Uterus (tissue), 3 donors: ENCODE measurements at regions not wholly inside any gene's neighbourhood (a gene's known extent, or its start where the extent isn't known, plus 50 kb on each side); places are given as distances from the start of the nearest gene placed in this dataset.

ENCODE experiments used
- DNase-seq, 2 donors: peaks; one replicate each; pipeline ENCODE4 v3.0.0-alpha.2; 2019 to 2020
- H3K27ac ChIP-seq, 2 donors: fragments of 200-600 bp; sonication (generic); 1 replicate in 1 of 2; 2 replicates in 1 of 2; pipeline ENCODE4 v1.5.1; 2016 to 2018
- H3K27me3 ChIP-seq, 2 donors: fragments of 200-600 bp; sonication (generic); one replicate each; pipeline ENCODE4 v1.5.1; 2018 to 2019; ENCODE audit warnings: control low read depth in 1 of 2
- H3K36me3 ChIP-seq, 2 donors: fragments of 200-600 bp; sonication (generic); one replicate each; pipeline ENCODE4 v1.5.1; 2019; ENCODE audit warnings: control low read depth in 1 of 2
- H3K4me1 ChIP-seq, 2 donors: fragments of 200-600 bp; sonication (generic); one replicate each; pipeline ENCODE4 v1.5.1; 2018 to 2019; ENCODE audit warnings: control low read depth in 1 of 2
- H3K4me3 ChIP-seq, 2 donors: fragments of 200-600 bp; sonication (generic); 1 replicate in 1 of 2; 2 replicates in 1 of 2; pipeline ENCODE4 v1.5.1; 2018 to 2019; ENCODE audit warnings: mild to moderate bottlenecking in 1 of 2
- H3K9me3 ChIP-seq, 2 donors: fragments of 200-600 bp; sonication (generic); one replicate each; pipeline ENCODE4 v1.5.1; 2019; ENCODE audit warnings: control low read depth in 1 of 2
- POLR2A ChIP-seq, 2 donors: fragments of 450-650 bp; IDR thresholded peaks; one replicate each; pipeline ENCODE4 v1.6.1; 2016; ENCODE audit warnings: antibody characterized with exemption in 2 of 2, mild to moderate bottlenecking in 1 of 2, moderate library complexity in 1 of 2
- intact Hi-C: fragments of 100-400 bp; cut with DNase I; formaldehyde crosslinking; loops from one replicate; pipeline ENCODE4 v1.15.1; 2023; ENCODE audit warnings: low total_unique reads
- TF ChIP-seq, protein P1 (sequence below), 4 experiments: fragments of 200-600 bp in 2 of 4; fragments of 450-650 bp in 2 of 4; sonication (generic) in 2 of 4; IDR thresholded peaks; one replicate each; pipeline ENCODE4 v1.5.1; 2016 to 2019; ENCODE audit warnings: antibody characterized with exemption in 4 of 4, mild to moderate bottlenecking in 2 of 4, moderate library complexity in 1 of 4
- donor health status: DM: yes; HTN: yes; CAD: no.

DNA sequence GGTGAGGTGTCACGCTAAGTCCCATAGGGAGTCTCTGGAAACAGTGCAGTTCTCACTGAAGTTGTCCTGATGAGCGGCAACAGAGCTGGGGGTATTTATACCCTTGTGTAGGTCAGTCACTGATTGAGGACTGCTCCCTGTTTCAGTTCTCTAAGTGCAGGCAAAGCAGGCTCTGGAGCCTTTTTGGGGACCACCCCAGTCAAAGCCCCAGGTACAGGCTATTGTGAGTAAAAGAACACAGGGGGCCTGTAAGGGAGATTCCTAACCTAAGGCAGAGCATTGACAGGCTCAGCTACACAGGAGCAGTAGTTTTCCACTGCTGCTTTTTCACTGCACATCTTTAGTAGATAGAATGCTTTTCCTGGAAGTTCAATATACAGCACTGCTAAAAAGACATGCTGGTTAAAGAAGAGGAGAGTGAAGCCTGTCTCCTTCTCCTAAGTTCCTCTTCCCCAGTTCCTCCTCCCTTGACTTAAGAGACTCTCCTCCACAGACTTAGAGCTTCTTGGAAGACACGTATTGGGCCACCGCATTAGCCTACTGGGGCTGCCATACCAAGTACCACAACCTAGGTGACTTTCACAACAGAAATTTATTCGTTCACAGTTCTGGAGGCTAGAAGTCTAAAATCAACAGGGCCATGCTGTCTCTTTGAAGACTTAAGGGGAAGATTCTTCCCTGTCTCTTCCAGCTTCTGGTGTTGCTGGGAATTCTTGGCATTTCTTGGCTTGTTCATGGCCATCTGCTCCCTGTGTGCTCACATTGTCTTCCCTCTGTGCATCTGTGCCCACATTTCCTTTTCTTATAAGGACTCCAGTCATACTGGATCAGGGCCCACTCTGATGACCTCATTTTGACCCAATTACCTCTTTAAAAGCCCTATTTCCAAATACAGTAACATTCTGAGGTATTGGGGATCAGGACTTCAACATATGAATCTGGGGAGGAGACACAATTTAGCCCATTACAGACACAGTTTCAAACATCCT, 221.0 kb downstream of the ESM1 start:
- Histone ChIP-seq H3K9me3 (no peaks in the 10 kb centered on the region), H3K27me3 (no peaks in the 10 kb centered on the region), H3K4me3 (no peak overlapping the region), H3K27ac (no peak overlapping the region), H3K4me1 (no peaks in the 10 kb centered on the region), H3K36me3 (no peaks in the 10 kb centered on the region)
- TF ChIP-seq, protein P1, sequence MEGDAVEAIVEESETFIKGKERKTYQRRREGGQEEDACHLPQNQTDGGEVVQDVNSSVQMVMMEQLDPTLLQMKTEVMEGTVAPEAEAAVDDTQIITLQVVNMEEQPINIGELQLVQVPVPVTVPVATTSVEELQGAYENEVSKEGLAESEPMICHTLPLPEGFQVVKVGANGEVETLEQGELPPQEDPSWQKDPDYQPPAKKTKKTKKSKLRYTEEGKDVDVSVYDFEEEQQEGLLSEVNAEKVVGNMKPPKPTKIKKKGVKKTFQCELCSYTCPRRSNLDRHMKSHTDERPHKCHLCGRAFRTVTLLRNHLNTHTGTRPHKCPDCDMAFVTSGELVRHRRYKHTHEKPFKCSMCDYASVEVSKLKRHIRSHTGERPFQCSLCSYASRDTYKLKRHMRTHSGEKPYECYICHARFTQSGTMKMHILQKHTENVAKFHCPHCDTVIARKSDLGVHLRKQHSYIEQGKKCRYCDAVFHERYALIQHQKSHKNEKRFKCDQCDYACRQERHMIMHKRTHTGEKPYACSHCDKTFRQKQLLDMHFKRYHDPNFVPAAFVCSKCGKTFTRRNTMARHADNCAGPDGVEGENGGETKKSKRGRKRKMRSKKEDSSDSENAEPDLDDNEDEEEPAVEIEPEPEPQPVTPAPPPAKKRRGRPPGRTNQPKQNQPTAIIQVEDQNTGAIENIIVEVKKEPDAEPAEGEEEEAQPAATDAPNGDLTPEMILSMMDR (IDR thresholded peaks at IDR 0.05), result no peak
- no peak for TF ChIP-seq POLR2A (IDR thresholded peaks at IDR 0.05)
- DNase-seq, result no peak
- intact Hi-C loops, result no loop called here

DNA sequence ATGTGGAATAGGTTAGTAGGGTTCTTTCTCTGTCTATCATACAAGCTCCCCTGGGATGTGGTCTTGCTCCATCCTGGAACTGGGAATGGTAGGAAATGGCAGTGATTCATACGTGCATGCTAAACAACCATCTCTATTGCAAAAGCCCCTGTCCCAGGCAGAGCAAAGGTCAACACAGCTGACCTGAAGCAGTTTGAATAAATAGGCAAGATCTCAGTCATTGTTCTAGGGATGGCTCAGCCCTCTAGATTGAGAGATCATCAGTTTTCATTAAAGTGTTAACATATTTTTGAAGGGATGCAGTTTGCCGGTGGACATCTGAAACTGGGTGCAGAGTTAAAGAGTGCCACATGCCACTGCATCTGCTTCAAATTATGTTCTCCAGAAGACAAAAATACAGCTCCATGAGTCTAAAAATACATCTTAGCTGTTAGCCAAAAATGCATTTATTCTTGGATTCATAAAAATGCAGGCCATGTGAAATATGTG, 224.1 kb downstream of the ESM1 start:
- Histone ChIP-seq H3K27me3 (no peaks in the 10 kb centered on the region), H3K4me1 (peaks cover 0 to 3% of the 10 kb centered on the region in 2 donors), H3K27ac (peak overlapping the region; percentile 22 to 41), H3K9me3 (no peaks in the 10 kb centered on the region), H3K4me3 (no peak overlapping the region), H3K36me3 (no peaks in the 10 kb centered on the region)
- TF ChIP-seq, protein P1 (IDR thresholded peaks at IDR 0.05), result no peak
- no peak for TF ChIP-seq POLR2A (IDR thresholded peaks at IDR 0.05)
- peak; percentile 66 to 85 for DNase-seq
- intact Hi-C loops, result no loop called here

DNA sequence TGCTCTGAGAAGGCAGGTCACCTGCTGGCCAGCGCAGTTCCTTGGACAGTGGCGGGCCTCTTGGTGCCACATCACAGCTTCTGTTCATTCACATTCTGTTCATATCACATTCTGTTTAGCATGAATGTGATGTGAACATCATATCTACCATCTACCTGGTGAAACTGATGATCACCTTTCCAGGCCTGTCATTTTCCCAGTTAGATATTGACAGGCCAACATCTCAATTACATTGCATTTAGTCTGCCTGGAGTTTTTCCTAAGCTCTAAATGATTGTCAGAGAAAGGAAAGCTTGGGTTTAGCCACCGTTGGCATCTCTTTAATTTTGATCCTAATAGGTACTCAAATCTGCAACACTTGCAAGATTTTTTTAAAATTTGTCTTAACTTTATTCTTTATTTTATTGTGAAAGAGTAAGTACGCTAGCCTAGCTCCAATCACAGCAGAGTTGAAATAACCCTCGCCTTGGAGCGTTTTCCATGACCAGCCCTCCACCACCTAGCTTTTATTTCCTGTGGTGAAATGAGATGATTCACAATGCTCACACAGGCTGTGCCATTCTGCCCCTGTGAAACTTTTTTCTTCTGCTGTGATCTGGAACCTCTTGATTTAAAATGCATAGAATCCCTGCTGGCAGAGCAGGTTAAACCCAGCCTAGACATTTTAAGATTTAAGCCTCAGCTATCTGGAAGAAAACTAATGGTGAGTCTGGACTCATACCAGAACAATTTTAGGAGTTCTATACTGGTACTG, 225.0 kb downstream of the ESM1 start:
- intact Hi-C loops, result no loop called here
- TF ChIP-seq, protein P1 (IDR thresholded peaks at IDR 0.05), result no peak
- TF ChIP-seq POLR2A (IDR thresholded peaks at IDR 0.05), result no peak
- H3K27me3 ChIP-seq, result no peaks in the 10 kb centered on the region
- no peak for DNase-seq
- H3K4me3 ChIP-seq, result no peak overlapping the region
- H3K9me3 ChIP-seq, result no peaks in the 10 kb centered on the region
- peaks cover 0 to 3% of the 10 kb centered on the region in 2 donors for H3K4me1 ChIP-seq
- H3K36me3 ChIP-seq, result no peaks in the 10 kb centered on the region
- peak overlapping the region in 1 of 2 donors; percentile 12 for H3K27ac ChIP-seq

DNA sequence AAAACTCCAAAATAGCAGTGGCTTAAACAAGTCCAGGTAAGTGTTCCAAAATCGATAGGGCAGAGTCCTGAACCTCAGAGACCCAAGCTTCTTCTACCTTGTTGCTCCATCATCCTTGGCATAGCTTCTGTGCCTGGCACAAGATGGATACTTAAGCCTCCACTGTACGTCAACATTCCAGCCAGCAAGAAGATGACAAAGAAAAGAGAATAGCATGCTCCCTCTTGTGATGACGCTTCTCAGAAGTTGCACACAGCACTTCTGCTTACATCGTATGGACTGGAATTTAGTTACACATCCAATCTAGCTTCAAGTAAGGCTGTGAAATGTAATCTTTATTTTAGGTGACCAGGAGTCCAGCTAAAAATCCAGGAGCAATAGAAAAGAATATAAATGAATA, 227.4 kb downstream of the ESM1 start:
- Histone ChIP-seq H3K9me3 (no peaks in the 10 kb centered on the region), H3K36me3 (no peaks in the 10 kb centered on the region), H3K27ac (no peak overlapping the region), H3K4me3 (no peak overlapping the region), H3K27me3 (no peaks in the 10 kb centered on the region), H3K4me1 (peaks cover 0 to 3% of the 10 kb centered on the region in 2 donors)
- TF ChIP-seq, protein P1 (IDR thresholded peaks at IDR 0.05), result no peak
- no peak for TF ChIP-seq POLR2A (IDR thresholded peaks at IDR 0.05)
- intact Hi-C loops, result no loop called here
- no peak for DNase-seq
